Gastrocnemius medialis (tissue), 4 donors: ENCODE measurements at regions not wholly inside any gene's neighbourhood (a gene's known extent, or its start where the extent isn't known, plus 50 kb on each side); places are given as distances from the start of the nearest gene placed in this dataset.

Source experiments
- CTCF ChIP-seq, 5 experiments: fragments of 450-650 bp in 3 of 5; fragments of 200-600 bp in 2 of 5; sonication (generic) in 2 of 5; IDR thresholded peaks in 4 of 5; conservative IDR thresholded peaks in 1 of 5; 1 replicate in 4 of 5; 2 replicates in 1 of 5; pipeline ENCODE4 v1.5.1; 2016 to 2019; ENCODE audit warnings: antibody characterized with exemption in 5 of 5, mild to moderate bottlenecking in 3 of 5, moderate library complexity in 3 of 5
- POLR2A ChIP-seq, 2 donors: fragments of 450-650 bp; IDR thresholded peaks; one replicate each; pipeline ENCODE4 v1.6.1; 2017; ENCODE audit warnings: antibody characterized with exemption in 2 of 2, mild to moderate bottlenecking in 2 of 2, moderate library complexity in 2 of 2

- no peak for TF ChIP-seq CTCF (IDR thresholded peaks at IDR 0.05 in 4 of 5, conservative IDR thresholded peaks at IDR 0.05 in 1 of 5)
- TF ChIP-seq POLR2A (IDR thresholded peaks at IDR 0.05), result no peak
Measured at GRCh38 chr4:188682321-188682720, 543.1 kb downstream of the TRIML1 start.
